Left forelimb (tissue), 1 donor: ENCODE measurements at regions not wholly inside any gene's neighbourhood (a gene's known extent, or its start where the extent isn't known, plus 50 kb on each side); places are given as distances from the start of the nearest gene placed in this dataset.
A peak's percentile ranks its signal among the peaks of the same experiment; 100 is the strongest.

Experiments used
- DNase-seq: peaks from one replicate; pipeline ENCODE4 v3.0.0-alpha.2; 2018; ENCODE audit warnings: low spot score

DNA sequence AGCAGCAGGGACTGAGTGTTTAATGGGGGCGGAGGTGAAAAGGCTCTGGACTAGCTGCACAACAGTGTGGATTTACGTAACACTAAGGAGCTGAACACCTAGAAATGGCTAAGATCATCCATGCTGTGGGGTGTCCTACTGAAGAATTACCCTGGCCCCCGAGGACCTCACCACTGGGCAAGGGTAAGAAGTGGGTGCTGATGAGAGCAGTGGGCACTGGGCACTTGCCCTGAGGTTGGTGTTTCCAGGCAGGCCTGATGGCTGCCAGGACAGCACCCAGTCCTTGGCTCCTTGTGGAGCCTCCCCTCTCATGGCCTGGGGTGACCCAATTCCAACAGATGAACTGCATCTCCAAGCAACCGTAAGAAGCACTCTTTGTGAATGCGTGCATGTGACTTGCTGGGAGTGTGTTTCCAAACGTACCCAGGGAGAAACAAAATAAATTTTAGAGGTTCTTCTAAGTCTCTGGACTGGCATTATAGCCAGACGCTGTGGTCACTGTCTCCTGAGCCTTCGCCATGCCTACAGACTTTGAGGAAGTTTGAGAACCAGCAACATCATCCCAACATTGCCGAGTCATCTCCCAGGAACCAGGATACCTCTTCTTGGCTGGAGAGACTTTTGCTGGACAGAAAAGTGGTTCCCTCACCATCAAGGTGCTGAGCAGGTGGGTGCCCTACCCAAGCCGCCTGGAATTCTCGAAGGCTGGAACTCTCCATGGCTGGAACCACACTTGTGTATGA, 245.9 kb downstream of the ERMARD start:
- DNase-seq = peak; percentile 41

DNA sequence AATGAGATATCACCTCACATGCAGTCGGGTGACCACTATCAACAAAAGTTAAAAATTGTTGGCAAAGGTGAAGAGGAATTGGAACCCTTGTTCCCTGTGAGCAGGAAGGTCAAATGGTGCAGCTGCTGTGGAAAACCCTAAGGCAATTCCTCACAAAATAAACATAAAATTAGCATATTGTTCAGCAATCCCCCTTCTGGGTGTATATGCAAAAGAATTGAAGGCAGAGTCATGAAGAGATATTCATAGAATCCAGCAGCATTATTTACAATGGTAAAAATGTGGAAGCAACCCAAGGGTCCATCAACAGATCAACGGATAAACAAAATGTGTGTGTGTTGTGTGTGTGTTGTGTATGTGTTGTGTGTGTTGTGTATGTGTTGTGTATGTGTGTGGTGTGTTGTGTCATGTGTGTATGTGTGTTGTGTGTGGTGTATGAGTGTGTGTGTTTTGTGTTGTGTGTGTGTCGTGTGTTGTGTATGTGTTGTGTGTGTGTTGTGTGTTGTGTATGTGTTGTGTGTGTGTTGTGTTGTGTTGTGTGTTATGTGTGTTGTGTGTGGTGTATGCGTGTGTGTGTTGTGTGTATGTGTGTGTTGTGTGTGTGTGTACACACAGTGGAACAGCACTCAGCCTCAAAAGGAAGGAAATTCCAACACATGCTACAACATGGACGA, 245.1 kb downstream of the ERMARD start:
- no peak for DNase-seq

DNA sequence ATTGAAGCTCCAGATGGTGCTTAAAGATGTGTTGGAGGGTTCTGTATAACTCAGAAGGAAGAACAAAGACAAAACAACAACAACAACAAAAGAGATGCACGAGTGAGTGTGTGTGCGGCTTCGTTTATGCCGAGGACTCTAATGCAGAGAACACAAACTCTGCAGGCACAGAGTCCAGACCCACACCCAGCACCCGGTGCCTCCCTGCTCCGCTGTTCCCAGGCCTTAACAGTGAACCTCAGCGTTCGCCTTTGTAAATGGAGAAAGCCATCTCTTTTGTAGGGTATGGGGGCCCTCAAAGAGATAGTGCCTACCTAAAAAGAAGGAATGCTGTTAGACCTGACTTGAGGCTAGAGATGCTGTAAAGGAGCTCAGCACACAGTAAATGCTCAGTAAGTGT, 243.3 kb downstream of the ERMARD start:
- peak; percentile 53 for DNase-seq

DNA sequence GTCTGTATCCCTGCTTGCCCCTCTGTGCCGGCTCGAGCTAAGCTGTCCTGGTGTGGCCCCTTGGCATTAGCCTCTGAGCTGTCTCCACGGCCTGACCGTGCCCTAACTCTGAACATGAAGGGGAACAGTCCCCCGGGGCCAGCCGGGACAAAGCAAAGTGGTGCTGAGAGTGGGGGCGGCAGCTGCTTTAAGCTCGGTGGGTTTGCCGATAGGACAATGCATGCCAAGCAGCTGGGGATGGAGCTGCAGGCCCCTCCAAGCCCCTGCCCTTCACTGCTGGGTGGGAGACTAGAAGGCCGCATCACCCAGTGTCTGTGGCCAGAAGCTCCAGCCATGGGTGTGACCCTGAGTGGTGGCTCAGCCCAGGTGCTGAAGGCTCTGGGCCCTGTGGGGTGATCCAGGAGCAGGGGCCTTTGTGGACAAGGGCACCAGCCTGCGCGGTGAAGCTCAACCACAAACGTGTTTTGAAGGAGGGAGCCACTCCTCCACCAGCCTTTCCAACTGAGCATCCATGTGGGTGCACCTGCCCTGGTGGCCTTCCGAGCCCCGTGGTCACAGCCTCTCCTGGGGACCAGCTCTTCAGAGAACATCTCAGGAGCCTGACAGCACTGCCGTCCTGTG, 242.5 kb downstream of the ERMARD start:
- peak; percentile 62 for DNase-seq

DNA sequence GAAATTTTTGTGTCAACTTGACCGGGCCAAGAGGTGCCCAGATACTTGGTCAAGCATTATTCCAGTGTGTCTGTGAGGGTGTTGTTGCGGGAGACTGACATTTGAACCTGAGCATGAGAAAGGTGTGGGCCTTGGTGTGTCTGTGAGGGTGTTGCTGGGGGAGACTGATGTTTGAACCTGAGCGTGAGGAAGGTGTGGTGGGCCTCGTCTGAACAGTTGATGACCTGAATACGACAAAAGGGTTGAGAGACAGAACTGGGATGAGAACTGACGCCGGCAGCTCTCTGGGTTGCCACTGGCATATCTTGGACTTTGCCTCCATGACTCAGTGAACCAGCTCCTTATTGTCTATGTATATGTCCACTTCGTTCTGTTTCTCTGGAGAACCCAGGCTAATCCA, 240.5 kb downstream of the ERMARD start:
- DNase-seq = peak; percentile 22

DNA sequence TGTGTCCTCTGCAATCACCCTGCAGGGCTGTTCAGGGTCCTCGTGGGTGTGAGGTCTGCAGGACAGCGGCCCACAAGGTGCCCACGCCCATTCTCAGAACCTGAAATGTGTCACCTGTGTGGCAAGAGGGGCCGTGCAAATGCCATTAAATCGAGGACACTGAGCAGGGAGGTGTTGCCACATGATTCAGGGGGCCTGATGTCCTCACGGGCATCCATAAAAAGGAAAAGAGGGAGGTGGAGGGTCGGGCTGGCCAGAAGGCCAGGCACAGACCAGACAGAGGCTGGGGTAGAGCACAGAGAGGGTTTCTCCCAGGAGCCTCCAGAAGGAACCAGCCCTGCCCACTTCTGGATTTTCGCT, 239.6 kb downstream of the ERMARD start:
- DNase-seq = peak; percentile 42

DNA sequence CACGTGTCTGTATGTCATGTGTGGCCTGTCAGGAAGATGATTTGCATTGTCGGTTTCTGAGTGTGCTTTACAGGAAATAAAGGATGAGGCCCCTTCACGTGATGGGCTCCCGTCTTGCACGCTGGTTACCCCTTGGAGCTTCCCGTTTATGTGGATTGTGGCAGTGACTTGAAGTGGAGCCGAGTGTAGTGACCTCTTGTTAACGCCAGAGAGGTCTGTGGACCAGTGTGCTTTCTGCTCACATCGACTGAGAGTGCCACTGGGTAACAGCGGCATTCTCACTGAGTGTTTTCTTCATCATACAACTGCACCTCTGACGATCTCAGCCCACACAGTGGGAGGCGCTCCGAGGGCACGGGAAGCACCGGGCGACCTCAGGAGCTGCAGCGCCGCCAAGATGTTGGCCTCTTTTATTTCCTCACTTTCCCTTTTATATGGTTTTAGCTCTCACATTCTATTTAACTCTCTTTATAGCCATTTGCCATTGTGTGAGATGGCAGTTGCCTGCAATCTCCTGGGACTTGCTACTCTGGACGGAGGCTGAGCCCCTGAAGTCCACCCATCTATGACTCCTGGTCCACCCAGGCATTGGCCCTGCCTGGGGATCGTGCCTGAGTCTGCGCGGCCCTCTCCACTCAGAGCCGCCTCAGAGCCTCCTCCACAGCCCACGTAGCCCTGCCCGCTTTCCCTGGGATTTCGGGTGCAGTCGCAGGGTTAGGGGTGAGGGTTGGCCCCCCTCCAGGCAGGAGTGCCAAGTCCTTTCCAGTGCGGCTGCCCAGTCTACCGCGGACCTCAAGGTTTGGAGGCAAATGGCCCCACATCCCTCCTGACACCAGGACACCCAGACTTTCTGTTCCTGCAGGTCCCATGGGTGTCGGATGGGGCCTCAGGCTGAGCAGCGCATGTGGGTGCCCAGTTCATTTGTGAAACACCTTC, 238.9 kb downstream of the ERMARD start:
- DNase-seq = peak; percentile 53

DNA sequence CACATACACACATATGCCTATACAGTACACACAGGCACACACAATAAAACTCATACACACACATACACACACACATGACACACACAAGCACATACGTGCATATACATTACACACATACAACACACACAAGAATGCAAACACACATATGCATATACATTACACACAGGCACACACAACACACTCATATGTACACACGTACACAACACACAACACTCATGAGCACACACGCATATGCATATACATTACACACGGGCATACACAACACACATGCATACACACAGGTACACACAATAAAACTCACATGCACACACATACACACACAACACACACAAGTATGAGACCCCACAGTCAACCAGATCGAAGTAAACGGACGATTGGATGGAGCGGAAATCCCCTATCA, 238.2 kb downstream of the ERMARD start:
- no peak for DNase-seq

DNA sequence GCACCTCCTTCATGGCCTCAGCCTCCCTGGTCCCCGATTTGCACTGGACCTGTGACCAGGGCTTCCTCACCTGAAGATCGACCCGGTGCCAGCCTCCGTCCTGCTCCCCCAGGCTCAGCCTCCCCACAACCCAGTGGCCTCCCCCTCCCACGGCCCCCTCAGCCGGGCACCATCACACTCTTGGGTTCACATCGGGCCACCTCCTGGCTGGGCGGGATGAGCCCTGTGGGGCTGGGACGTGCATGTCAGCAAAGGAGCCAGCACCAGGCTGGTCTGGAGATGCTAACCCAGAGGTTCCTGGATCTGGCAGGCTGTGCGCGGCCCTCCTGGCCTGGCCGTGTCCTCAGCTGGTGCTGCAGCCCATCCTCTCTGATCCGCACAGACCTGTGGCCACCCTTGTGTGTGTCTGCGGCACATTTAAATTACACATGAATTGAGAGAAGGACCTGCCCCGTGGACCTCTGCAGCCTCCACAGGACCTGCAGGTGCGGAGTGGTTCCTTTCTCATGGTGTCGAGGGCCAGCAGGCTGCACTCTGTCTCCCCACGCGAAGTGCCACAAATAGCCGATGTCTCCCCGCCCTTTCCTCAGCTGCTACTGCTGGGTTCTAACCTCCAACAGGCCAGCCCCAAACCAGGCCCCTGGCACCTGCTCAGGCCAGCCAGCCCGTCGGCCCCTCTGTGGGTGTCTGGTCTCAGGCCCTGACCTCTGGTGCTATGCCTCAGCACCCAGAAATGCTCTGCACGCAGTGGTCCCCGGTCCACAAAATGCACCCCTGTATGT, 237.5 kb downstream of the ERMARD start:
- no peak for DNase-seq

DNA sequence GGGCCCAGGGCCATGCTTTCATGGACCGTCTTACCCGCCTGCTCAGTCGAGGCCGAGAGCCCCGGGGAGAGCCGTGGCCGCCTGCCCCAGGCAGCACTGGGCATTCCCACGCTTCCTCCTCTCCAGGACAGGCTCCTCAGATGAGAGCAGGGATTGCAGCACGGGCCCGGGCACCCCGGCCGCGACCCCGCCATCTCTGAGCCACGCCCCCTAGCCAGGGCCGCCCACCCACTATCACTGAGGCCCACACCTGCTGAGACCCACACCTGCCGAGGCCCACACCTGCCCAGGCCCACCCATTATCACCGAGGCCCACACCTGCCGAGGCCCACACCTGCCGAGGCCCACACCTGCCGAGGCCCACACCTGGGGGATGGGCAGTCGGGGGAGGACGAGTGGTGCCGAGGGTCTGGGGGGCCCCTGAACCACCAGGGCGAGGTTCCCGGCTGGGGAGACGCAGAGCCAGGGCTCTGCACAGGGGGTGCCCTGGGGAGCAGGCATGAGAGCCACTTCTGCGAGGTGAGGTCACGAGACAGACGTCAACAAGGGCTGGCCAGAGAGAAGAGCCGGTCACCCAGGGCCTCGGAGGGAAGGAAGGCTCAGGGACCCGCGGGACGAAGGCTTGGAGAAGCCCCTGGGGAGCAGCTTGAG, 235.6 kb downstream of the ERMARD start:
- no peak for DNase-seq

DNA sequence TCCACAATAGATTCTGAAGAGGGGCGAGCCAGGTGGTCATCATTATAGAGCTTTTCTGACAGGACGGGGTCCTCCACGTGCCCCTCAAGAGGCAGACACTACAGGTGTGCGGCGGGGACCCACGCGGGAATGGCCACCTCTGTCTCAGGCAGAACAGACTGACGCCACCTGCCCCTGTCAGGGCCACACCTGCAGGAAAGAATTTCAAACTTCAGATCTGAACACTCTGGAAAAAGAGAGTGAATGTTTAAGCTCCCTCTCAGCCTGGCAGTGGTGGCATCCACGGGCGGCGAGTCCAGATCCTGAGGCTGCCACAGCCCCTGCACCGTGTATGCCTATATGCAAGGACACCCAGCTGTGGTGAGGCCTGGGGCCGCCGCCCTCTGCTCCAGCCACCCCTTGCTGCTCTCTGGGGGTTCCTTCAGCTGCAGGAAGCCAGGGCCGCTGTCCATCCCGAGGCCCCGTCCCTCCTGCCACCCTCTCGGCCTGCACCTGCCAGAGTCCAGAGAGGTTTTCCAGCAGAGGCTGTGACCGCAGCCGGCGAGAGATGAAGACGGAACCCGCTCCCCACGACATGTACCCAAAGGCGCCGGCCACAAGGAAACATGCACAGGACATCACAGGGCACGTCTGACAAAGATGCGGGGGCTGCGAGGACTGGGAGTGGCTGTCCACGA, 234.9 kb downstream of the ERMARD start:
- no peak for DNase-seq

DNA sequence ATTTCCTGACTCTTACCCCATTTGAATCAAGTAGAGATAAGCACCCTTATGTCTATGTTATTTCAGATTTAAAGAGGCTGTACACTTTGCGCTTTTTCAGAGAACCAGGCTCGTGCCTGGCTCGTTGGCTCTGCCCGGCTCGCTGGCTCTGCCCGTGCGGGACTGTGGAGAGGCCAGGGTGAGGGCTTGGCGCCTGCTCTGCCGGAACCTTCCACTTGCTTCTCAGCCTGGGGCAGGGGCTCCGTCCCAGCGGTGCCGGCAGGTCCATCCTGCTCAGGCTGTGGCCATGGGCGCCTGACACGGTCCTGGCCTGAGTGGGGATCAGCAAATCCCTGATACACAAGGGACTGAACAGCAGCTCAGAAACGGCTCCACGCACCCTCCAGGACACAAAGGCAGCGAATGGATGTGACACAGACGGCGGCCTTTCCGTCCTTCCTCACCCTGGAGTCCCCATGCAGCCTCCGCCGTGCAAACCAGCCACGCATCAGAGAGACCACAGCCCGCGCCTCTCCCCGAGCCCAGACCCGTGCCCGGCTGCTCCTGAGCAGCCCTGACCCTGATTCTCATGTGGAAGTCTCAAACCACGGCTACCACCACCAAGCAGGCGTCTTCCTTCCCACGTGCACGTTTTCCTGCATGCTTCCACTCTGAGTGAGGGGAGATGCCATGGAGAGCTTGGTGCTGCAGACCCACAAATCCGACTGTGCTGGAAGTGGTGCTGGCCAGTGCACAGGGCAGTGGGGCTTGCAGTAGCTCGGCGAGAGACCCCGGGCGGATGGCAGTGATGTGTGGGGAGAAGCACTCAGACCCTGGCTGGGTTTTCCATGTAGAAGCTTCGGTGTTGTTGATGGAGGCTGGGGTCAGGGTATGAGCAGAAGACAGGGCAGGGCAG, 233.9 kb downstream of the ERMARD start:
- no peak for DNase-seq

DNA sequence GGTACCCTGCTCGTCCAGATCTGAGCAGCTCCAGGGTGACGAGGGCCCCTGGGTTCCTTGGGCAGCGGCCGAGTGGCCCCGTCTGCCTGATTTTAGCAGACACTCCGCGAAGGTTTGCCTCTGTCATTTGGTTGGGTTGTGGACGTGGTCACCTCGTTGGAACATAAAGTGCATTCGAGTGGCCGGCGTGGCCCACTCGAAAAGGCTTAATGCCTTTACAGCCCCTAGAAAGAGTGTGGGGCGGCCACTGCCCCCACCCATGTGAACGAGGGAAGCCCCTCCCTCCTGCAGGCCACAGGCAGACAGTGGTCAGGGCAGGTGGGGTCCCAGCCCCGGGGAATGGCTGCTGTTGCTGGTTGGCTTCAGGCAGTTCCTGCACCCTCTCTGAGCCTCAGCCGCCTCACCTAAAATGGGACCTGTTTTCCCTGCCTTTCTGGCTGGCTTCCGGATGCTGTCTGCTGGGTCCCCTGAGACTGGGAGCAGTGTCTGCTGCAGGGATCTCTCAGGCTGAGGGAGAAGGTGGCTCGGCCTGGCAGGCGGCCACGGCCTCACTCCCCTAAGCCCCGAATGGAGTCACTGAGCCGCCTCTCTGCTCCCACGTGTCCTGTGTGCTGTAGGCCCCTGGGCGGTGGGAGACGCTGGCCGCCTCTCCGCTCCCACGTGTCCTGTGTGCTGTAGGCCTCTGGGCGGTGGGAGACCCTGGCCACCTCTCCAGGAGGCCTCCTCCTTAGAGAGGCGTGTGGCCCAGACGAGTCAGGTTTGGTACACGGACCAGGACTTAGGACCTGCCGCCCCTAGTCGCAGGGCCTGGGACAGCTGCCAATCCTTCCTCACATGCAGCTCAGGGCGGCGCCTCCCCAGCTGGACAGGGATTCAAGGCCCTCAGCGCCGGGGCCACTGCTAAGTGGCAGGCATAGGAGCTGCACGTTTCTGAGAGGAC, 233.0 kb downstream of the ERMARD start:
- no peak for DNase-seq

DNA sequence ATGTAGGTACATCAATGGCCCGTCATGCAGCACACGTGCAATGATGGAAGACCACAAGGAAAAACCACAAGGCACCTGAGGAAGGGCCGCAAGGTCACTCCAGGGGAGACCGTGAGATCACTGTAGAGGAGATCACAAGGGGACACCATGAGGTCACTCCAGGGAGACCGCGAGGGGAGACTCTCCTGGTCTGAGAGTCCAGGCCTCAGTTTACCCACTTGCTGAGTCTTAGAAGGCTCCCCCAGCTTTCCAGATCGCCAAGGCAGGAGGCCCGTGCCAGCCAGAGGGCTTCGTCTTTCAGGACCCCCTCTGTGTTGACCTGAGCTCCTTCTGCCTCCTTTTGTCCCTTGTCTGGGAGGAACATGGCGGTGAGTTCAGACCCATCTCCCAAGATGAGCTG, 232.2 kb downstream of the ERMARD start:
- no peak for DNase-seq

DNA sequence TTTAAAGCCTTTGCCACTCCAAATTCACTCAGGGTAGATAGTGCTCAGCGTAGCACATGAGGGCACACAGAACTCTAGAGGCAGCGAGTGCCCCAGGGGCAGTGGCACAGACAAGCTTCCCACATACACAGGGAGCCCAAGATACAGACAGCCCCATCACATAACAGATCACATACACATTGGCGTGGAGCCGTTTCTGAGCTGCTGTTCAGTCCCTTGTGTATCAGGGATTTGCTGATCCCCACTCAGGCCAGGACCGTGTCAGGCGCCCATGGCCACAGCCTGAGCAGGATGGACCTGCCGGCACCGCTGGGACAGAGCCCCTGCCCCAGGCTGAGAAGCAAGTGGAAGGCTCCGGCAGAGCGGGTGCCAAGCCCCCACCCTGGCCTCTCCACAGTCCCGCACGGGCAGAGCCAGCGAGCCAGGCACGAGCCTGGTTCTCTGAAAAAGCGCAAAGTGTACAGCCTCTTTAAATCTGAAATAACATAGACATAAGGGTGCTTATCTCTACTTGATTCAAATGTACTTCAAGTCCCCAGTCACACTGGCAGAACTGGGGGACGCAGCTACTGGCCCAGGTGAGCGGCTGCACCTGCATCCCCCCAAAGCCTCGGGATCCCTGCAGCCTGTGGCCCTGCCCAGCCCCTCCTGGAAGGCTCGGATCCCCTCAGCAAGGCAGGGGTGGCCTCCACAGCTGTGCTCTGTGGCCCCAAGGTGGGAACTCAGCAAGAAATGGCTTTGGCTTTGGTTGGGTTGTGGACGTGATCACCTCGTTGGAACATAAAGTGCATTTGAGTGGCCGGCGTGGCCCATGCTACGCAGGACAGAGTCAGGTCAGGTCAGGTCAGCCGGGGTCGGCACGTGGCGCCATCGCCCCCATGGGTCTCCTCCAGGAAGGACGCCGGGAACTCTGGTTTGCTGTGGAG, 231.3 kb downstream of the ERMARD start:
- DNase-seq = no peak

DNA sequence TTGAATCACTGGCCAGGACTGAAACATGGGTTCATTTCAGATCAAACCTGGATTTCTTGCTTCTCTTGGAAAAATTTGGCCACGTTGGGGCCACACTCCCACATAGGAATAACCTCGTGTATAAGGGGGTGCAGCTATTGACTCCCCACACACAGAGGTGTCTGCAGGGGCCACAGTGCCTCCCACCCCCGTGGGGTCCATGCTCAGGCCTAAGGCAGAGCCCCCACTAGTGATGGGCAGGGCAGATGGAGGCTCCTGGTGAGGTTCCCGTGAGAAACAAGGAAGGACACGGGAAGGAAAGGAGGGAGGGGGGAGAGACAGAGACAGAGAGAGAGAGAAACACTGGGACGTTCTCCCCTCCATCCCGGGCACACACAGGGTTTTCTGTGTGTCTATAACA, 230.5 kb downstream of the ERMARD start:
- no peak for DNase-seq

DNA sequence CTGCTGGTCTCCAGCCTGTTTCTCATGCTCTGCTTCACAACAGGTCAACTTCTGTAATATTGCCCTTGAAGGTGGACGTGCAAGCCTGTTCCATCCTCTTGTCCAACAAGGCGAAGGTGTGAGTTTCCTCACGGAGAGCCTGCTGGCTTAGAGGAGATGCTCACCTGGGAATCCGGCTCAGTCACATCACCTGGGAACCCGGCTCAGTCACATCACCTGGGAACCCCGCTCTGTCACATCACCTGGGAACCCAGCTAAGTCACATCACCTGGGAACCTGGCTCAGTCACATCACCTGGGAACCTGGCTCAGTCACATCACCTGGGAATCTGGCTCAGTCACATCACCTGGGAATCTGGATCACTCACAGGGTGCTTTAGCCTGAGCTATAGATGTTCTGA, 230.1 kb downstream of the ERMARD start:
- DNase-seq = no peak
